ENCODE measurements at regions not wholly inside any gene's neighbourhood (a gene's known extent, or its start where the extent isn't known, plus 50 kb on each side); places are given as distances from the start of the nearest gene placed in this dataset.
"Not testable (repeated sequence)": the region's sequence is repeated elsewhere in the genome, so short reads cannot be mapped to it uniquely, and the experiment has no call there.

- no peak for DNase-seq
Observed at GRCh38 chr7:12456506-12456905, 52.8 kb upstream of the VWDE start.

- DNase-seq = no peak
Observed at GRCh38 chr7:12458520-12459131, 55.0 kb upstream of the VWDE start.

GRCh38 chr7:12467837-12468236 lies 64.2 kb upstream of the VWDE start:
- DNase-seq = no peak

- DNase-seq = no peak
Observed at GRCh38 chr7:12469568-12469967, 65.9 kb upstream of the VWDE start.

- no peak for DNase-seq
Observed at GRCh38 chr7:12470930-12471329, 67.3 kb upstream of the VWDE start.

GRCh38 chr7:12474035-12474434 lies 70.4 kb upstream of the VWDE start:
- no peak for DNase-seq

- DNase-seq = no peak
Observed at GRCh38 chr7:12475362-12476063, 71.8 kb upstream of the VWDE start.

- DNase-seq = no peak
Observed at GRCh38 chr7:12477620-12478019, 74.0 kb upstream of the VWDE start.

GRCh38 chr7:12481722-12482121 lies 78.1 kb upstream of the VWDE start:
- no peak for DNase-seq

GRCh38 chr7:12485845-12486244 lies 82.2 kb upstream of the VWDE start:
- no peak for DNase-seq

- DNase-seq = no peak
Observed at GRCh38 chr7:12488341-12488740, 82.2 kb upstream of the SCIN start.

GRCh38 chr7:12490107-12490688 lies 80.3 kb upstream of the SCIN start:
- DNase-seq = no peak

- no peak for DNase-seq
Observed at GRCh38 chr7:12490940-12491339, 79.6 kb upstream of the SCIN start.

- no peak for DNase-seq
Observed at GRCh38 chr7:12491526-12491925, 79.0 kb upstream of the SCIN start.

- DNase-seq = no peak
Observed at GRCh38 chr7:12493407-12493806, 77.1 kb upstream of the SCIN start.

GRCh38 chr7:12493863-12494686 lies 76.4 kb upstream of the SCIN start:
- no peak for DNase-seq

GRCh38 chr7:12494687-12495024 lies 75.9 kb upstream of the SCIN start:
- no peak for DNase-seq

- DNase-seq = not testable (repeated sequence)
Observed at GRCh38 chr7:12496901-12497674, 73.4 kb upstream of the SCIN start.

- no peak for DNase-seq
Observed at GRCh38 chr7:12504149-12504548, 66.4 kb upstream of the SCIN start.

- no peak for DNase-seq
Observed at GRCh38 chr7:12508005-12508404, 62.5 kb upstream of the SCIN start.

- DNase-seq = no peak
Observed at GRCh38 chr7:12508554-12508953, 62.0 kb upstream of the SCIN start.

- no peak for DNase-seq
Observed at GRCh38 chr7:12517451-12517850, 53.1 kb upstream of the SCIN start.
